ENCODE measurements at regions not wholly inside any gene's neighbourhood (a gene's known extent, or its start where the extent isn't known, plus 50 kb on each side); places are given as distances from the start of the nearest gene placed in this dataset.

DNA sequence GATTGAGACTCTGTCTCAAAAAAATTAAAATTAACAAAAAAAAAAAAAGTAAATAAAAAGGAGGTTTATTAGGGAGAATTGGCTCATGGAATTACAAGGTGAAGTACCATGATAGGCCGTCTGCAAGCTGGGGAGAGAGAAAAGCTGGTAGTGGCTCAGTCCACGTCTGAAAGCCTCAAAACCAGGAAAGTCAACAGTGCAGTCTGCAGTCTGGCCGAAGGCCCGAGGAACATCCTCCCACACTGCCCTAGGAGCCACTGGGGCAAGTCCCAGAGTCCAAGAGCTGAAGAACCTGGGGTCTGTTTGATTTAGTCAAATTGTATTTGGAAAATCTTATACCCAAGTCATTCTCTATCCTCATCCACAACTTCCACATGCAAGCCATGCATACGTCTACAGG lies 59.0 kb upstream of the RAB18 start:
- Histone ChIP-seq H3K27me3 (ENCODE audit: insufficient read depth, low read depth, severe bottlenecking) (no peaks in the 10 kb centered on the region), H3K36me3 (no peaks in the 10 kb centered on the region), H3K27ac (no peak overlapping the region), H3K9me3 (ENCODE audit: severe bottlenecking) (no peaks in the 10 kb centered on the region), H3K4me3 (ENCODE audit: low read depth, low read length) (no peak overlapping the region)
- TF ChIP-seq, protein P1, sequence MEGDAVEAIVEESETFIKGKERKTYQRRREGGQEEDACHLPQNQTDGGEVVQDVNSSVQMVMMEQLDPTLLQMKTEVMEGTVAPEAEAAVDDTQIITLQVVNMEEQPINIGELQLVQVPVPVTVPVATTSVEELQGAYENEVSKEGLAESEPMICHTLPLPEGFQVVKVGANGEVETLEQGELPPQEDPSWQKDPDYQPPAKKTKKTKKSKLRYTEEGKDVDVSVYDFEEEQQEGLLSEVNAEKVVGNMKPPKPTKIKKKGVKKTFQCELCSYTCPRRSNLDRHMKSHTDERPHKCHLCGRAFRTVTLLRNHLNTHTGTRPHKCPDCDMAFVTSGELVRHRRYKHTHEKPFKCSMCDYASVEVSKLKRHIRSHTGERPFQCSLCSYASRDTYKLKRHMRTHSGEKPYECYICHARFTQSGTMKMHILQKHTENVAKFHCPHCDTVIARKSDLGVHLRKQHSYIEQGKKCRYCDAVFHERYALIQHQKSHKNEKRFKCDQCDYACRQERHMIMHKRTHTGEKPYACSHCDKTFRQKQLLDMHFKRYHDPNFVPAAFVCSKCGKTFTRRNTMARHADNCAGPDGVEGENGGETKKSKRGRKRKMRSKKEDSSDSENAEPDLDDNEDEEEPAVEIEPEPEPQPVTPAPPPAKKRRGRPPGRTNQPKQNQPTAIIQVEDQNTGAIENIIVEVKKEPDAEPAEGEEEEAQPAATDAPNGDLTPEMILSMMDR (IDR thresholded peaks at IDR 0.05; ENCODE audit: low read depth, low read length) = no peak
- DNase-seq = no peak

DNA sequence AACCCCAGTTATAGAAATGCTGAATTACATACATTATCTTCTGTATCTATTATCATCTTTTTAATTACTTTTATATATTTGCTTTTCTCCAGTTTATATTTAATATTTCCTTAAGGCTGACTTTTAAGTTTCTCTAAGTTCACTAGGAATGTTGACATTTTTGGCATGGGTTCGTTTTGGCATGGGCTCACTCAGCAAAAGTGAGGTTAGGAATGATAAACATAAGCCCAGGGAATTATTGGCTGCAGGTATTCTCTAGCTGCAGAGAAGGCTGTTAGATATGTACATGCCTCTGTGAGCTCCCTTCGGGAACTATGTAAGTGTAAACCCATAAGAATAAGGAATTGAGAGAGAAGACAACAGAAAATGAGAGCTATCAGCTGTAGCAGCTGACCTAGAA lies 63.6 kb upstream of the RAB18 start:
- Histone ChIP-seq H3K27ac (no peak overlapping the region), H3K36me3 (no peaks in the 10 kb centered on the region), H3K27me3 (ENCODE audit: insufficient read depth, low read depth, severe bottlenecking) (no peaks in the 10 kb centered on the region), H3K4me3 (ENCODE audit: low read depth, low read length) (no peak overlapping the region), H3K9me3 (ENCODE audit: severe bottlenecking) (no peaks in the 10 kb centered on the region)
- TF ChIP-seq, protein P1 (IDR thresholded peaks at IDR 0.05; ENCODE audit: low read depth, low read length) = no peak
- no peak for DNase-seq

DNA sequence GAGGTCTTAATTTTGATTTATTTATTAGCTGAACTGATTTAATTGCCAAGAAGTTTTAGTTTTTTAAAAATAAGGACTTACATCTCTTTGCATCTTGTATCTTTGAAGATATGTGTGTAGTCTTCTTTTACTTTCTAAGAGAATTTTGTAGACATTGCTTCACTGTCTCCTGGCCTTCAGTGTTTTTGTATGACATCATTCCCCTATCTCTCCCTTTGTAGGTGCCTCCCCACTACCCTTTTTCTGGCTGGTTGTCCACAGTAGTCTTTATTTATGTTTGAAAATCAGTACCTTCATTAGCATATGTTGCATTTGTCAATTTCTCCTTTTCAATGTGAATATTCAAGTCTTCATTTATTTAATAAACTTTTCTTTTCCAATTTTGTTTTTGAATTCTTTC lies 64.1 kb upstream of the RAB18 start:
- Histone ChIP-seq H3K27me3 (ENCODE audit: insufficient read depth, low read depth, severe bottlenecking) (no peaks in the 10 kb centered on the region), H3K36me3 (no peaks in the 10 kb centered on the region), H3K9me3 (ENCODE audit: severe bottlenecking) (no peaks in the 10 kb centered on the region), H3K4me3 (ENCODE audit: low read depth, low read length) (no peak overlapping the region), H3K27ac (no peak overlapping the region)
- TF ChIP-seq, protein P1 (IDR thresholded peaks at IDR 0.05; ENCODE audit: low read depth, low read length) = no peak
- DNase-seq = no peak

DNA sequence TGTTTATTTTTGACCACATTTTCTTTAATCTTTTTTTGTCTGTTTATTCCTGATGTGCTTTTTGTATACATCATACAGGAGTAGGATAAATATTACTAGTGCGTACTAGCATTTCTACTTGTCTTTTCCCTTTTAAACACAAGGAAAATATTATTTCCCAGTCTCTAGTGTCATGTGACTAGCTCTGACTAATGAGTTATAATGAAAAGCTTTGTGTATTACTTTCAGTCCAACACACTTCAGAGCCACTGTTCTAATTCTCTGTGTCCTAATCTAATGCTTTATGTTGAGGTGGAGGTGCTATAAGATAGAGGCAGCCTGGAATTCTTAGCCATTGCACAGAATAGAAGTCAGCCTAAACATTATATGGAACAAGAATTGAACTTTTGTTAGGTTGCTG lies 65.0 kb upstream of the RAB18 start:
- DNase-seq = no peak
- no peaks in the 10 kb centered on the region for H3K9me3 ChIP-seq (ENCODE audit: severe bottlenecking)
- TF ChIP-seq, protein P1 (IDR thresholded peaks at IDR 0.05; ENCODE audit: low read depth, low read length) = no peak
- no peak overlapping the region for H3K27ac ChIP-seq
- H3K36me3 ChIP-seq = no peaks in the 10 kb centered on the region
- no peak overlapping the region for H3K4me3 ChIP-seq (ENCODE audit: low read depth, low read length)
- H3K27me3 ChIP-seq (ENCODE audit: insufficient read depth, low read depth, severe bottlenecking) = no peaks in the 10 kb centered on the region

DNA sequence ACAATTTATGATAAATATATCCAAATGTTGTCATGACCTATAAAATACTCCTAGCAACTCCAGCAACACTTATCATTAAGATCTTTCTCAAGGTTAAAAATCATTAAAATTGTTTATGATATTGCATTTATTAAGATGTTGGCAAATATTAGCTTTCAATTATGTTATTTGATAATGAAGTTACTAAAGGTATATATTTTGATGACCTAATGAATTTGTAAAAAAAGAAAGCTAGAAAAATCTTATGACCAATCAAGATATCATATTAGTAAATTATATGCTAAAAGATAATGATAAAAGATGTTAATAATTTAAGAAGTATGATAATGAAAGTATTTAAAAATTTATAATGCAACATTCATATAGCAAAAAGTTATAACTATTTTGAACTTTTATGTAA lies 66.3 kb upstream of the RAB18 start:
- TF ChIP-seq, protein P1 (IDR thresholded peaks at IDR 0.05; ENCODE audit: low read depth, low read length) = no peak
- Histone ChIP-seq H3K27ac (no peak overlapping the region), H3K9me3 (ENCODE audit: severe bottlenecking) (no peaks in the 10 kb centered on the region), H3K4me3 (ENCODE audit: low read depth, low read length) (no peak overlapping the region), H3K27me3 (ENCODE audit: insufficient read depth, low read depth, severe bottlenecking) (no peaks in the 10 kb centered on the region), H3K36me3 (no peaks in the 10 kb centered on the region)
- no peak for DNase-seq

DNA sequence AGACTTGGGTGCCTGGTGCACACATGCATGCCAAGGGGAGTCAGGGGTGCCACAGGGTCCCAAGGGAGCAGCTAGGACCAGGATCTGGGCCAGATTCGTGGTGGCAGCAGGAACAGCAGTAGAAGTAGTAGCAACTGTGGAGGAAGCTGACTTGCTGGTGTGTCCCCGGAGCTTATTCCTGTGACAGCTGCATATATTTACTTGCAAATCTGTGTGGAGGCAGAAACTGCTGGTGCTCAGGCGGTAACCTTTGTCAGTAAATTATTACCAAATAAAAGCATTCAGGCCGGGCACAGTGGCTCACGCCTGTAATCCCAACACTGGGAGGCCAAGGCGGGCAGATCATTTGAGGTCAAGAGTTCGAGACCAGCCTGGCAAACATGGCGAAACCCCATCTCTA lies 67.4 kb upstream of the RAB18 start:
- no peaks in the 10 kb centered on the region for H3K36me3 ChIP-seq
- H3K9me3 ChIP-seq (ENCODE audit: severe bottlenecking) = no peaks in the 10 kb centered on the region
- no peak for DNase-seq
- H3K27ac ChIP-seq = no peak overlapping the region
- no peaks in the 10 kb centered on the region for H3K27me3 ChIP-seq (ENCODE audit: insufficient read depth, low read depth, severe bottlenecking)
- no peak overlapping the region for H3K4me3 ChIP-seq (ENCODE audit: low read depth, low read length)
- TF ChIP-seq, protein P1 (IDR thresholded peaks at IDR 0.05; ENCODE audit: low read depth, low read length) = no peak
